Mammary epithelial cell (primary cell): ENCODE measurements at regions not wholly inside any gene's neighbourhood (a gene's known extent, or its start where the extent isn't known, plus 50 kb on each side); places are given as distances from the start of the nearest gene placed in this dataset.

ENCODE experiments used
- EZH2 ChIP-seq: IDR thresholded peaks from 2 replicates; pipeline ENCODE4 v1.6.1; 2012; ENCODE audit warnings: low read length, inconsistent platforms, borderline replicate concordance
- TF ChIP-seq, protein P1 (sequence below), 2 donors: IDR thresholded peaks in 1 of 2; conservative IDR thresholded peaks in 1 of 2; 2 replicates each; pipeline ENCODE4 v1.5.1; 2011 to 2012; ENCODE audit warnings: inconsistent platforms in 2 of 2, low read length in 2 of 2, mild to moderate bottlenecking in 2 of 2, control low read depth in 1 of 2, low read depth in 1 of 2; ENCODE audit not compliant: insufficient read depth in 1 of 2; ENCODE audit errors: extremely low read depth in 1 of 2

GRCh38 chr1:234997896-234998741 lies 130.5 kb downstream of the TOMM20 start:
- TF ChIP-seq, protein P1, sequence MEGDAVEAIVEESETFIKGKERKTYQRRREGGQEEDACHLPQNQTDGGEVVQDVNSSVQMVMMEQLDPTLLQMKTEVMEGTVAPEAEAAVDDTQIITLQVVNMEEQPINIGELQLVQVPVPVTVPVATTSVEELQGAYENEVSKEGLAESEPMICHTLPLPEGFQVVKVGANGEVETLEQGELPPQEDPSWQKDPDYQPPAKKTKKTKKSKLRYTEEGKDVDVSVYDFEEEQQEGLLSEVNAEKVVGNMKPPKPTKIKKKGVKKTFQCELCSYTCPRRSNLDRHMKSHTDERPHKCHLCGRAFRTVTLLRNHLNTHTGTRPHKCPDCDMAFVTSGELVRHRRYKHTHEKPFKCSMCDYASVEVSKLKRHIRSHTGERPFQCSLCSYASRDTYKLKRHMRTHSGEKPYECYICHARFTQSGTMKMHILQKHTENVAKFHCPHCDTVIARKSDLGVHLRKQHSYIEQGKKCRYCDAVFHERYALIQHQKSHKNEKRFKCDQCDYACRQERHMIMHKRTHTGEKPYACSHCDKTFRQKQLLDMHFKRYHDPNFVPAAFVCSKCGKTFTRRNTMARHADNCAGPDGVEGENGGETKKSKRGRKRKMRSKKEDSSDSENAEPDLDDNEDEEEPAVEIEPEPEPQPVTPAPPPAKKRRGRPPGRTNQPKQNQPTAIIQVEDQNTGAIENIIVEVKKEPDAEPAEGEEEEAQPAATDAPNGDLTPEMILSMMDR (conservative IDR thresholded peaks at IDR 0.05 in 1 of 2, IDR thresholded peaks at IDR 0.05 in 1 of 2; ENCODE audit: extremely low read depth in 1 of 2, insufficient read depth in 1 of 2, low read depth in 1 of 2, low read length in 2 of 2) = peak in 1 of 2 donors; percentile 14
- no peak for TF ChIP-seq EZH2
